ENCODE measurements at regions not wholly inside any gene's neighbourhood (a gene's known extent, or its start where the extent isn't known, plus 50 kb on each side); places are given as distances from the start of the nearest gene placed in this dataset.

DNA sequence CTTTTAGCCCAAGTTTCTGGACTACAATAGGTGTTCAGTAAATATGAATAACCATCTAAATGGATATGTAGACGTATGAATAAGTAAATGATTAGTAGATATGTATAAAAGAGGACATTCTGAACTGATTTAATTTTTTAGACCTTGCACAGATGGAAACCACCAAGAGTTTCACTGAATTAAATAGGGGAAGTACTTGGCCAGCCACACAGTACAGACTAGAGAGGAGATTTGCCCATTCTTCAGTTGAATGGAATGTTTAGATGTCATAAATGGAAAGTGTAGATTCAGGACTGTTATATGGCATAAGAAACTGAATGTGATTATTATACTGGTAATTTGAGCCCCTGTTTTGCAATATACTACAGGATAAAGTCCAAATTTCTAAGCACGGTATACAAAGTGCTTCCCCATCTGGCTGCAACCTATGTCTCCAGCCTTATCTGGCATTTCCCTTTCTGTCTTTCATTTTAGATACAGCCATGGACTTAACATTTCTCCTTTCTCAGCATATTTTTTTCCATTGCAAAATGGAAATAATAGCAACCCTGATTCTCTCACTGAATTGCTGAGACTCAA lies 137.8 kb upstream of the HS3ST1 start (continued):
- TF ChIP-seq, protein P1, sequence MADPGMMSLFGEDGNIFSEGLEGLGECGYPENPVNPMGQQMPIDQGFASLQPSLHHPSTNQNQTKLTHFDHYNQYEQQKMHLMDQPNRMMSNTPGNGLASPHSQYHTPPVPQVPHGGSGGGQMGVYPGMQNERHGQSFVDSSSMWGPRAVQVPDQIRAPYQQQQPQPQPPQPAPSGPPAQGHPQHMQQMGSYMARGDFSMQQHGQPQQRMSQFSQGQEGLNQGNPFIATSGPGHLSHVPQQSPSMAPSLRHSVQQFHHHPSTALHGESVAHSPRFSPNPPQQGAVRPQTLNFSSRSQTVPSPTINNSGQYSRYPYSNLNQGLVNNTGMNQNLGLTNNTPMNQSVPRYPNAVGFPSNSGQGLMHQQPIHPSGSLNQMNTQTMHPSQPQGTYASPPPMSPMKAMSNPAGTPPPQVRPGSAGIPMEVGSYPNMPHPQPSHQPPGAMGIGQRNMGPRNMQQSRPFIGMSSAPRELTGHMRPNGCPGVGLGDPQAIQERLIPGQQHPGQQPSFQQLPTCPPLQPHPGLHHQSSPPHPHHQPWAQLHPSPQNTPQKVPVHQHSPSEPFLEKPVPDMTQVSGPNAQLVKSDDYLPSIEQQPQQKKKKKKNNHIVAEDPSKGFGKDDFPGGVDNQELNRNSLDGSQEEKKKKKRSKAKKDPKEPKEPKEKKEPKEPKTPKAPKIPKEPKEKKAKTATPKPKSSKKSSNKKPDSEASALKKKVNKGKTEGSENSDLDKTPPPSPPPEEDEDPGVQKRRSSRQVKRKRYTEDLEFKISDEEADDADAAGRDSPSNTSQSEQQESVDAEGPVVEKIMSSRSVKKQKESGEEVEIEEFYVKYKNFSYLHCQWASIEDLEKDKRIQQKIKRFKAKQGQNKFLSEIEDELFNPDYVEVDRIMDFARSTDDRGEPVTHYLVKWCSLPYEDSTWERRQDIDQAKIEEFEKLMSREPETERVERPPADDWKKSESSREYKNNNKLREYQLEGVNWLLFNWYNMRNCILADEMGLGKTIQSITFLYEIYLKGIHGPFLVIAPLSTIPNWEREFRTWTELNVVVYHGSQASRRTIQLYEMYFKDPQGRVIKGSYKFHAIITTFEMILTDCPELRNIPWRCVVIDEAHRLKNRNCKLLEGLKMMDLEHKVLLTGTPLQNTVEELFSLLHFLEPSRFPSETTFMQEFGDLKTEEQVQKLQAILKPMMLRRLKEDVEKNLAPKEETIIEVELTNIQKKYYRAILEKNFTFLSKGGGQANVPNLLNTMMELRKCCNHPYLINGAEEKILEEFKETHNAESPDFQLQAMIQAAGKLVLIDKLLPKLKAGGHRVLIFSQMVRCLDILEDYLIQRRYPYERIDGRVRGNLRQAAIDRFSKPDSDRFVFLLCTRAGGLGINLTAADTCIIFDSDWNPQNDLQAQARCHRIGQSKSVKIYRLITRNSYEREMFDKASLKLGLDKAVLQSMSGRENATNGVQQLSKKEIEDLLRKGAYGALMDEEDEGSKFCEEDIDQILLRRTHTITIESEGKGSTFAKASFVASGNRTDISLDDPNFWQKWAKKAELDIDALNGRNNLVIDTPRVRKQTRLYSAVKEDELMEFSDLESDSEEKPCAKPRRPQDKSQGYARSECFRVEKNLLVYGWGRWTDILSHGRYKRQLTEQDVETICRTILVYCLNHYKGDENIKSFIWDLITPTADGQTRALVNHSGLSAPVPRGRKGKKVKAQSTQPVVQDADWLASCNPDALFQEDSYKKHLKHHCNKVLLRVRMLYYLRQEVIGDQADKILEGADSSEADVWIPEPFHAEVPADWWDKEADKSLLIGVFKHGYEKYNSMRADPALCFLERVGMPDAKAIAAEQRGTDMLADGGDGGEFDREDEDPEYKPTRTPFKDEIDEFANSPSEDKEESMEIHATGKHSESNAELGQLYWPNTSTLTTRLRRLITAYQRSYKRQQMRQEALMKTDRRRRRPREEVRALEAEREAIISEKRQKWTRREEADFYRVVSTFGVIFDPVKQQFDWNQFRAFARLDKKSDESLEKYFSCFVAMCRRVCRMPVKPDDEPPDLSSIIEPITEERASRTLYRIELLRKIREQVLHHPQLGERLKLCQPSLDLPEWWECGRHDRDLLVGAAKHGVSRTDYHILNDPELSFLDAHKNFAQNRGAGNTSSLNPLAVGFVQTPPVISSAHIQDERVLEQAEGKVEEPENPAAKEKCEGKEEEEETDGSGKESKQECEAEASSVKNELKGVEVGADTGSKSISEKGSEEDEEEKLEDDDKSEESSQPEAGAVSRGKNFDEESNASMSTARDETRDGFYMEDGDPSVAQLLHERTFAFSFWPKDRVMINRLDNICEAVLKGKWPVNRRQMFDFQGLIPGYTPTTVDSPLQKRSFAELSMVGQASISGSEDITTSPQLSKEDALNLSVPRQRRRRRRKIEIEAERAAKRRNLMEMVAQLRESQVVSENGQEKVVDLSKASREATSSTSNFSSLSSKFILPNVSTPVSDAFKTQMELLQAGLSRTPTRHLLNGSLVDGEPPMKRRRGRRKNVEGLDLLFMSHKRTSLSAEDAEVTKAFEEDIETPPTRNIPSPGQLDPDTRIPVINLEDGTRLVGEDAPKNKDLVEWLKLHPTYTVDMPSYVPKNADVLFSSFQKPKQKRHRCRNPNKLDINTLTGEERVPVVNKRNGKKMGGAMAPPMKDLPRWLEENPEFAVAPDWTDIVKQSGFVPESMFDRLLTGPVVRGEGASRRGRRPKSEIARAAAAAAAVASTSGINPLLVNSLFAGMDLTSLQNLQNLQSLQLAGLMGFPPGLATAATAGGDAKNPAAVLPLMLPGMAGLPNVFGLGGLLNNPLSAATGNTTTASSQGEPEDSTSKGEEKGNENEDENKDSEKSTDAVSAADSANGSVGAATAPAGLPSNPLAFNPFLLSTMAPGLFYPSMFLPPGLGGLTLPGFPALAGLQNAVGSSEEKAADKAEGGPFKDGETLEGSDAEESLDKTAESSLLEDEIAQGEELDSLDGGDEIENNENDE (IDR thresholded peaks at IDR 0.05; ENCODE audit: insufficient replicate concordance, low read length): no peak
